ENCODE measurements at regions not wholly inside any gene's neighbourhood (a gene's known extent, or its start where the extent isn't known, plus 50 kb on each side); places are given as distances from the start of the nearest gene placed in this dataset.

DNA sequence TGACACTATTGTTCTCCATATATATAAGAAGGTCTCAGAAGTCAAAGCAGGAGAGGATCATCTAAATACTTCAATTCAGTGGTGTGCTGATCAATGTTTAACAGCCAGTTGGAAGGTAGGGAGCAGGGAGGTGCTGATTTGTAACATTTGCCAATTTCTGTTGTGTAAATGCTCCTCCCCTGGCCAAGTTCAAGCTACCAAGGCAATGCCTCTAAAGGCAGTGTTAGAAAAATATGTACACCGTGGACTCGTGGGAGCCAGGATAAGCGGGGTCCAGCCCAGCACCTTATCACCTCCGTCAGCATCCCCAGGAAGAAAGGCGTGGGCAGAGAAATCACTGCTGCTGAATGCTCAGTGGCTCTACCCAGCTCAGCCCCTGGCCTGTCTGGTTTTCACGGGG is 75.3 kb upstream of the COX10 start:
- DNase-seq = no peak

- DNase-seq = peak; percentile 25
Observed at GRCh38 chr17:13995856-13996271, 73.4 kb upstream of the COX10 start.

GRCh38 chr17:13996276-13996675 is 73.0 kb upstream of the COX10 start:
- DNase-seq = no peak

DNA sequence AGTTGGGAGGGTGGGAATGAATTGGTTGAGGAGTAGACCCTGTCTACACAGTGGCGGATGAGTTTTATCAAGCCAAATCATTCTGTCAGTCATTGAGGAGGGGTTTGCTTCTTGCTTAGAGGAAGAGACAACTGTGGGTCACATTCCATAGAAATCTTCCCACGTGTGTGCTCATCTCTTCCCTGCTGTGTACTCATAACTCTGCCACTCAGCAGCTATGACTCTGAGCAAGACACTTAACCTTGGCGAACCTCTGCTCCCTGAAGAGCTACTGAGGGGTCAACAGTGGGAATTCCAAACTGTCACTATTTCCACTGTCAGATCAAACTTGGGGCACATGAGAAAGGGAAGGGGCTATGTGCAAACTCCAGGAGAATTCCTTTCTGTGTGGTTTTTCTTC is 72.6 kb upstream of the COX10 start:
- DNase-seq = no peak

- DNase-seq = no peak
Observed at GRCh38 chr17:14004927-14005620, 64.2 kb upstream of the COX10 start.

DNA sequence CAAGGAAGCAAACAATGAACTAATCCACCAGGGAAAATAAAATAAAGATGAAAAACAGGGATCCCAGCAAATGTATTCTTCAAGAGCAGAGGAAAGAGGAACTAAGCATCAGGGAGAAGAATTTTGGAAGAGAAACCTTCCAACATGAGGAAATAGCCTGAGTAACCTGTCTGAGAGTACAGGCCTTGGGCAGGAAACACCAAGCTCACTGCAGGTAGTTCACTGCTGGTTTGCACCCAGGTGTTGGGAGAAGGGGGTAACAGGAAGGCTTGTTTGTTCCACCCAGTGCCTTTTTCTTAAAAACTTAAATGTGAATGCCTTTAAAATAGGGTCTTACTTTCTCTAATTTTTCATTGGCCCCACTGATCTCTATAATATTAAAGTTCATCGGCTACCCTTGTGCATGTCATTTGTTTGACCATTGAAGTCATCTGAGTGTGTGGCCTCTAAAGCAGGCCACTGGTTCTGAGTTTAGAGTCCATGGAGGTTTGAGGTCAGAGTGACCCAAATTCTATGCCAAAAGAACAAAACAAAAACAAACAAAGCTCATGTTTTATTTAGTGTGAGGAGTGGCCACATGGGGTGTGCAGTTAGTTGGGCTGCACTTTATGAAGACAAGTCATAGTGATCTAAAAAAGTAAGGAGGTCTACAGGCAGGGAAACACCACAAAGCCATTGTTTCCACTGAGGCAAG is 62.9 kb upstream of the COX10 start:
- DNase-seq = no peak

DNA sequence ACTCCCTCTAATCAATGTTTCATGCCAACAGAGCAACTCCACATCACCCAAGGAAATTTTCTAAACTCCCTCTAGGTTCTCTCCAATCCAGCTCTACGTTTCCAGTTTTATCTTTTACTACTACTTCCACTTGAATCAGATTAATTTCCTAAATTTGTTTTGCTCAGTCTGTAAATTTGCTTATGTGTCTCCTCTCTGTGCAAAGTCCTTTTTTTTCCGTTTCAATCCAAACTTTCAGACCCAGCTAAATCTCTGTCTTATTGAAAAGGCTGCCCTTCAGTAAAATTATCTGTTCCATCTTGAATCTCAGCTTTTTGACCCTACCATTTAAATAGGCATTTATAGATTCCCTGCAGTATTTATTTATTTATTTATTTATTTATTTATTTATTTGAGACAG is 61.4 kb upstream of the COX10 start:
- DNase-seq = no peak

DNA sequence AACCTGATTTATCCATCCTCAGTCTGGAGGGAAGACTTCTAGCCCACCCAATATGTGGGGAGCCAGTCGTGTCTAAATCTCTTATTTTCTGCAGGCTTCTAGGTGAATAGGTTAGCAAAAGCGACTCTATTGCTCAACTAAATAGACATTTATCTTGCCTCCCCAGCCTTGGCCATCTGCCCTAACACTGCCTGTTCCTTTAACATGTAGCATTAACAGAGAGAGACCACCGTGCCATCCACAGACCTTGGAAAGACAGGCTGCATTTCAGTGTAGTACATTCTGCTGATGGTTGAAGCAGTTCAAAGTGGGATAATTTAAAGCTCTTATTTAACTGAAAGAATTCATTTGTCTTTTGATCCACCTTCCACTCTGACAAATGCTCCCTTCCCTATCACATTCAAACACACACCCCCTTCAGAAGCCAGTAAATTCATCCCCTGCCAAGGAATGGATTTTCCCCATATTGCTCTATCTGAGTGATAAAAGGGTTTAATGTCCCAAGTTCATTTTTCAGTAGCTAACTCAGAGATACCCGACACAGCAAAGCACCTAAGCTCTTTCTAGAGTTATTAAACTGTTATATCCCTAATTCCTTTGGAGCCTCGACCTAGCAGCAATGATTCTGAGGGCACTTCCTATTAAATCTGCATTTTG is 58.1 kb upstream of the COX10 start:
- no peak for DNase-seq

- no peak for DNase-seq
Observed at GRCh38 chr17:14011740-14012405, 57.4 kb upstream of the COX10 start.

GRCh38 chr17:14014657-14015056 is 54.6 kb upstream of the COX10 start:
- DNase-seq = no peak

GRCh38 chr17:14015271-14015670 is 54.0 kb upstream of the COX10 start:
- no peak for DNase-seq

DNA sequence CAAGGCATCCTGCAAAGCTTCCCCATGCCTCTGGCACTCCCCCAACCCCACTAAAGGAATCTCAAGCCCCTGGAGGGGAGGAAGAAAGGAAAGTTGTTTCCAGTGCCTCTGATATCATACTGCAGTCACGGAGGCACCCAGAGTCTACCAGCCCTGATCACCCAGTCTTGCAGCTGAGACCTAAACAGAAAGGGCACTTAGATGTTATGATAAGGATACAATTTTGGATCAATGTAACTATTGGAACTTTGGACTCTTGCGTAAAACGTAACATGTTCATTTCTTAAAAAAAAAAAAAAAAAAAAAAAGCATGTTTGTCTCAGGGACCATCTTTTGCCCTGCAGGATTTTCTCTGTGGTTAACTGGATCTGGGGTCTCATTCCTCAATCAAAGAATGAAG is 52.4 kb upstream of the COX10 start:
- no peak for DNase-seq

DNA sequence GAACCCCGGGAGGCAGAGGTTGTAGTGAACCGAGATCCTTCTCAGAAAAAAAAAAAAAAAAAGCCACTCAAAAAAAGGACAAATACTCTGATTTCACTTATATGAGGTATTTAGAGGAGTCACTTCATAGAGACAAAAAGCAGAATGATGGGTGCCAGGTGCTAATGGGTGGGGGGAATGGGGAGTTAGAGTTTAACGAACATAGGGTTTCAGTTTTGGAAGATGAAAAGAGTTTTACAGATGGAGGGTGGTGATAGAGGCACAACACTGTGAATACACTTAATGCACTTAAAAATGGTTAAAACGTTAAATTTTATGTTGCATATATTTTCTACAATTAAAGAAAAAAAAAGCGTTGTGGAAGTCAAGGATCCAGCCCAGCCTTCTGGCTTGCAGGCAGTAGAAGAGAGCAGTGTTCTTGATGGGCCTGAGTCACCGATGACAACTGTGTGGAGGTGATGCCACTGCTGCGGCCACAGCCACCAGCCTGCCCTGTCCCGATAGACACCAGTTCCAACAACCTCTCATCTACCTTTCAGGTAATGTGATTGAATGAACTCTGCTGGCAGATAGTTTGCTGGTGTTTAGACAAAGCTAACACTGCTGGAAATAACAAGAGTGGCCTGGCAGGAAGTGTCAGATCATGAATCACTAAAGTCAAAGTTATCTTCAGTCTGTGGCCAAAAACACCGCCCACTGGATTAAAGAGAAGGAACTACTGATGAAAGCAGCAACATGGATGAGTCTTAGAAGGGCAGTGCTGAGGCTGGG is 49.9 kb upstream of the COX10 start:
- no peak for DNase-seq

All from skin of body (tissue), 1 donor.